ENCODE measurements at regions not wholly inside any gene's neighbourhood (a gene's known extent, or its start where the extent isn't known, plus 50 kb on each side); places are given as distances from the start of the nearest gene placed in this dataset.

DNA sequence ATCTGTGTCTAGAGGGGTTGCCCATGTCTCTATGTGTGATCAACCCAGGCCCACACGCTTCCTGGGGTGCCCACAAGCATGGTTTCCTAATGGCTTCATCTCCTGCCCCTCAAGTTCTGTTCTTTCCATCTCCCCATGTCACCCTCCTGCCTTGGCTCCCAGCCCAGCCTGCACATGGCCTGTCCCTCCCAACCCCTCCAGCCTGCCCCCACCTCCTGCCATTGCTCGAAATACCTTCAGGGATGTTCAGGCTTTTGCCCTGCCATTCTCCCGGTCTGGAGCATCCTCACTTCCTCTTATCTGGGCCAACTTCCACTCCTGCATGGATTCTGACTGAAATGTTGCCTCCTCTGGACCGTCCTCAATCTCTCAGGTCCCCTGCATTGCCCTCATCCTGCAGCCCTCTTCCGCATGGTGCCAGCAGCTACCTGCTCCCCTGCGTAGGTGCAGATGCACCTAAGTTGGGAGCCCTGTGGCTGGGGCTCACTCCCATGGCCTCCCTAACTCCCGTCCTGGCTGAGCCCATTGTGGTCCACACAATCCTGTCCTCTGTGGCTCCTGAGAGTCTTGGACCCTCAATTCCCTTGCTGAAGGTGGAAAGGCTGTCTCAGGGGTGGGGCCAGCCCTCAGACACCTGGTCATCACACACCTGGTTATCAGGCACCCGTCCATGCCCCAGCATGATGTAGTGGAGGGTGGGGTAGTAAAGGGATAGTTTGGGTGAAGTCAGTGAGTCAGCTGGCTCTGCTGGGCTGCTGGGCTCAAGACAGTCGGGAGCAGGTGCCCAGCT, 152.1 kb downstream of the URI1 start:
- H3K4me3 ChIP-seq (ENCODE audit: low read depth, low read length): no peak overlapping the region
- no peaks in the 10 kb centered on the region for H3K27me3 ChIP-seq (ENCODE audit: insufficient read depth, low read depth, severe bottlenecking)
- TF ChIP-seq, protein P1, sequence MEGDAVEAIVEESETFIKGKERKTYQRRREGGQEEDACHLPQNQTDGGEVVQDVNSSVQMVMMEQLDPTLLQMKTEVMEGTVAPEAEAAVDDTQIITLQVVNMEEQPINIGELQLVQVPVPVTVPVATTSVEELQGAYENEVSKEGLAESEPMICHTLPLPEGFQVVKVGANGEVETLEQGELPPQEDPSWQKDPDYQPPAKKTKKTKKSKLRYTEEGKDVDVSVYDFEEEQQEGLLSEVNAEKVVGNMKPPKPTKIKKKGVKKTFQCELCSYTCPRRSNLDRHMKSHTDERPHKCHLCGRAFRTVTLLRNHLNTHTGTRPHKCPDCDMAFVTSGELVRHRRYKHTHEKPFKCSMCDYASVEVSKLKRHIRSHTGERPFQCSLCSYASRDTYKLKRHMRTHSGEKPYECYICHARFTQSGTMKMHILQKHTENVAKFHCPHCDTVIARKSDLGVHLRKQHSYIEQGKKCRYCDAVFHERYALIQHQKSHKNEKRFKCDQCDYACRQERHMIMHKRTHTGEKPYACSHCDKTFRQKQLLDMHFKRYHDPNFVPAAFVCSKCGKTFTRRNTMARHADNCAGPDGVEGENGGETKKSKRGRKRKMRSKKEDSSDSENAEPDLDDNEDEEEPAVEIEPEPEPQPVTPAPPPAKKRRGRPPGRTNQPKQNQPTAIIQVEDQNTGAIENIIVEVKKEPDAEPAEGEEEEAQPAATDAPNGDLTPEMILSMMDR (IDR thresholded peaks at IDR 0.05; ENCODE audit: low read depth, low read length): no peak
- no peak overlapping the region for H3K27ac ChIP-seq
- H3K36me3 ChIP-seq: no peaks in the 10 kb centered on the region
- H3K9me3 ChIP-seq (ENCODE audit: severe bottlenecking): no peaks in the 10 kb centered on the region
- no peak for DNase-seq

GRCh38 chr19:30094756-30095140, 152.7 kb downstream of the URI1 start:
- Histone ChIP-seq H3K9me3 (ENCODE audit: severe bottlenecking) (no peaks in the 10 kb centered on the region), H3K4me3 (ENCODE audit: low read depth, low read length) (no peak overlapping the region), H3K27me3 (ENCODE audit: insufficient read depth, low read depth, severe bottlenecking) (no peaks in the 10 kb centered on the region), H3K27ac (no peak overlapping the region), H3K36me3 (no peaks in the 10 kb centered on the region)
- TF ChIP-seq, protein P1 (IDR thresholded peaks at IDR 0.05; ENCODE audit: low read depth, low read length): no peak
- no peak for DNase-seq

GRCh38 chr19:30095171-30095570, 153.1 kb downstream of the URI1 start:
- no peaks in the 10 kb centered on the region for H3K36me3 ChIP-seq
- no peaks in the 10 kb centered on the region for H3K27me3 ChIP-seq (ENCODE audit: insufficient read depth, low read depth, severe bottlenecking)
- TF ChIP-seq, protein P1 (IDR thresholded peaks at IDR 0.05; ENCODE audit: low read depth, low read length): no peak
- H3K9me3 ChIP-seq (ENCODE audit: severe bottlenecking): no peaks in the 10 kb centered on the region
- no peak for DNase-seq
- H3K27ac ChIP-seq: no peak overlapping the region
- no peak overlapping the region for H3K4me3 ChIP-seq (ENCODE audit: low read depth, low read length)

DNA sequence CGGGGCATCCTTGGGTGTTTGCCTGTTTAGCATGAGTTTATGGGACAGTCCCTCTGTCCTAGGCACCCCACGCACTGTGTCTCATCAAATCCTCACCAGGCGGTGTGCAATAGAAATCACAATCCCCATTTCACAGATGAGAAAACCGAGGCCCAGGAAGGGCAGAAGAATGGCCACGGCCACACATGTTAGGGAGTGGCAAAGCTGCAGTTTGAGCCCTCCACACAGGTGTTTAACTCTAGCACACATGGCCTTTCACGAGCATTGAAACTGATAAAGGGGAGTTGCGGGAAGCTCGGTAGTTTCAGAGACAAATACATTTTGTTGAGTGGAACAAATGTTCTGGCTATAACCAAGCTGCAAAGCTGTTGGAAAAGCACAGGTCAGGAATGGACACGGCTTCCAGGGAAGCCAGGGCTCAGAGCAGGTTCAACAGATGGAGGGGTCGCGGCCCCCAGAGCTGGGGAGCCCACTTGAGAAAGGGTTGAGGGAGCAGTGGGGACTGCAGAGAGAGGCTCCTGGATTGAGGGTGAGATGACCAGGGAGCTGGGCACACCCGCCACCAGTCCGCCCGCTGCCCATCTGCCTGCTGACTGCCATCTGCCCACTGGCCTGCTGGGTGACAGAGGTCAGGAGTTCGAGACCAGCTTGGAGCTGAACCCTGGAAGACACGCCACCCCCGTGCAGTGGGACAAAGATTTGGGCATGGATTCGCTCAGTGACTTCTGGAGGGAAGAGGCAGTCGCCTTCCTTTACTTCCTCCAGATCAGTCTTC, 154.7 kb downstream of the URI1 start:
- Histone ChIP-seq H3K9me3 (ENCODE audit: severe bottlenecking) (peaks cover 3% of the 10 kb centered on the region), H3K4me3 (ENCODE audit: low read depth, low read length) (no peak overlapping the region), H3K27ac (no peak overlapping the region), H3K27me3 (ENCODE audit: insufficient read depth, low read depth, severe bottlenecking) (no peaks in the 10 kb centered on the region), H3K36me3 (no peaks in the 10 kb centered on the region)
- TF ChIP-seq, protein P1 (IDR thresholded peaks at IDR 0.05; ENCODE audit: low read depth, low read length): no peak
- DNase-seq: no peak

DNA sequence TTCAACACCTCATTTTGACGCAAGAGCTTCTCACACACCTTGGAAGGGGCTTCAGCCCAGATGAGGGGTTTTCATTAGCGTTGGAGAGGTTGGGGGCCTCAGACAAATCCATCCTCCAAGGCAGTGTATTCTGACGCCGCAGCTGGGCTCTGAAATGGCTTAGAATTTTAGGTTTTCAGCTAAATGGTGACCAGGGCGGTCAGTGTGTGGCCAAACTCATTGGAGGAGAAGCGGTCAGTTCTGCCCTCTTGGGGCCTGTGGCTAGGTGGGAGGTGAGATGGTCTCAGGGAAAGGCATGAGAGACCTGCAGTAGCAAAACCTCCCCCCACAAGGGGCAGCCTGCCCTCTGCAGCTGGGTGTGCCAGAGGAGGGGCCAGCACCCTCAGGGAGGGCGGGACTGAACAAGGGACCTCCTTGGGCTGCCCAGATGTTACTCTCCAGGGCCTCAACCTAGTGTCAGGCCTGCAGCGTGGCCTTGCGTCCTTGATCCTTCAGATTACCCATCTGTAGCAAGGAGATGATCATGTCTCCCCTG, 155.8 kb downstream of the URI1 start:
- no peaks in the 10 kb centered on the region for H3K27me3 ChIP-seq (ENCODE audit: insufficient read depth, low read depth, severe bottlenecking)
- TF ChIP-seq, protein P1 (IDR thresholded peaks at IDR 0.05; ENCODE audit: low read depth, low read length): no peak
- H3K27ac ChIP-seq: no peak overlapping the region
- H3K4me3 ChIP-seq (ENCODE audit: low read depth, low read length): no peak overlapping the region
- H3K36me3 ChIP-seq: no peaks in the 10 kb centered on the region
- no peak for DNase-seq
- peaks cover 3% of the 10 kb centered on the region for H3K9me3 ChIP-seq (ENCODE audit: severe bottlenecking)

Measured in WERI-Rb-1 (cell line).